Urothelium cell line (cell line): ENCODE measurements at regions not wholly inside any gene's neighbourhood (a gene's known extent, or its start where the extent isn't known, plus 50 kb on each side); places are given as distances from the start of the nearest gene placed in this dataset.
"Not testable (repeated sequence)": the region's sequence is repeated elsewhere in the genome, so short reads cannot be mapped to it uniquely, and the experiment has no call there.

Source experiments
- DNase-seq: peaks from one replicate; pipeline ENCODE4 v3.0.0; 2011; ENCODE audit warnings: low spot score, mixed read lengths
- FAIRE-seq: peaks from 2 replicates; lab custom pipeline; 2011; peaks lifted over from hg19 to GRCh38; lab: Jason Lieb, UNC

GRCh38 chr5:103901885-103902284, 339.3 kb upstream of the NUDT12 start:
- no peak for DNase-seq
- no peak for FAIRE-seq

- FAIRE-seq = no peak
- no peak for DNase-seq
These were observed 334.0 kb upstream of the NUDT12 start for GRCh38 chr5:103896593-103896992.

- FAIRE-seq (no peak), DNase-seq (no peak)
These were observed 333.1 kb upstream of the NUDT12 start for GRCh38 chr5:103895738-103896137.

GRCh38 chr5:103894882-103895281, 332.3 kb upstream of the NUDT12 start:
- DNase-seq = no peak
- no peak for FAIRE-seq

GRCh38 chr5:103891151-103891550, 328.6 kb upstream of the NUDT12 start:
- DNase-seq = peak; percentile 3
- no peak for FAIRE-seq

- FAIRE-seq = no peak
- DNase-seq = no peak
These were observed 327.7 kb upstream of the NUDT12 start for GRCh38 chr5:103890313-103890712.

DNA sequence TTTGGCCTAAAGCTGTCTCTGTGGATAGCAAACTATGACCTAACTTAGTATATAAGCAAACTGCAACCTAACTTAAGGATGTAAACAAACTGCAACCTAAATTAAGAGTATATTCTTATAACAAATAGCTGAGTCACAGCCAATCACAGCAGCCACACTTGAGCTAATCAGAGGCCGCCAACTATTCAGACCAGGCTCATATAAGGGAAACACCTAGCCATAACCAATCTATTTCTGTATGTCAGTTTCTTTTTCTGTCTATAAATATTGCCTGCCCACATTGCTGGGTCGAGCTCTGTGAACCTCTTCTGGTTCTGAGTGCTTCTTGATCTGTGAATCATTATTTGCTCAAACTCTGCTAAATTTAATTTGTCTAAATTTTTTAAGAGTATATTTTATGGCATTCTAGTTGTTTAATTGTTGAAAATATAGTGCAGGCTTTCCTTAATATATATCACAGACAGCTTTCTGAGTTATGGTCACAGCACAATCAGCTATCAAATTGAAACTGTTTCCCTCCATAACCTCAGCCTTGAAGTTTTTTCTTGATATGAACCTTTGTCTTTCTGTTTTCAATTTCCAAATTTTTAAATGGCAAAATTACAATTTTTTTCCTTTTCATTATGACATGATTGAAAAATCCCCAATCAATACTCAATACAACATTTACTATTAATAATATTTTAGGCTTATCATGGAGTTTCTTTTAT, 327.1 kb upstream of the NUDT12 start:
- FAIRE-seq = no peak
- no peak for DNase-seq

DNA sequence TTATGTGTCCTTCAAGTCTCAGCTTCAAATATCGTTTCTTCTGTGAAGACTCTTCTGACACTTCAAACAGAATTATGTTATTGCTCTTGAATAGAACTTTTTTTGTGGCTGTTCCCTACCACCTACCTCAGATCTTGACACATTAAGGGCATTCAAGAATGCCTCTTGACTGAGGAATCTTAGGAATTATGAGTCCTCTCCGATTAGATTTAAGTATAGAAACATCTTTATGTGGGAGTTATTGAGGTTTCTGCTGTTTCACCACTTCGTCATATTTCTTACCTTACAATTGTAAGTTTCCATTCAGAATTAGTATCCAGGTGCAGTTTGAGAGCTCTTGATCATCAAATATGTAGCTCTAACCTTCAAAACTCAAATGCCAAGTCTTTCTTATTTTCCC, 324.2 kb upstream of the NUDT12 start:
- FAIRE-seq = no peak
- DNase-seq = no peak

GRCh38 chr5:103883143-103883542, 320.6 kb upstream of the NUDT12 start:
- FAIRE-seq (no peak), DNase-seq (no peak)

DNA sequence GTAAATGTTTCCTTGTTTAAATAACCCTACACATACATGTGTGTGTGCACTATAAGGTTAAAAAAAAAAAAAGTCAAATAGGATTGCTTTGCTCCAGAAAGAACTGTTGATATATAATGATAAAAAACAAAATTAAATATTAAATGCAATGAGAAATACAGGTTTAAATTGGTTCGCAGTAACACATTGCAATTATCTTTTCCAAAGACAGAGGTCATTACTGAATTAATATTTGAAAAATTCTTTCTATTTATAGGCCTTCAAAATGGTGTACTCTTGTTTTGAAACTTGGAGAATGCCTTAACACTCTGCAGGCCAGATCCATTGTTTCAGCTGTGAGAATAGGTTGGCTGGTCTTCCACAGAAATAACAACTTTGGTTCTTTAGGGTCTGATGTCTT, 319.0 kb upstream of the NUDT12 start:
- DNase-seq = no peak
- FAIRE-seq = no peak

GRCh38 chr5:103867857-103868598, 305.4 kb upstream of the NUDT12 start:
- DNase-seq (no peak), FAIRE-seq (no peak)

- DNase-seq (no peak), FAIRE-seq (no peak)
These were observed 303.6 kb upstream of the NUDT12 start for GRCh38 chr5:103866169-103866568.

DNA sequence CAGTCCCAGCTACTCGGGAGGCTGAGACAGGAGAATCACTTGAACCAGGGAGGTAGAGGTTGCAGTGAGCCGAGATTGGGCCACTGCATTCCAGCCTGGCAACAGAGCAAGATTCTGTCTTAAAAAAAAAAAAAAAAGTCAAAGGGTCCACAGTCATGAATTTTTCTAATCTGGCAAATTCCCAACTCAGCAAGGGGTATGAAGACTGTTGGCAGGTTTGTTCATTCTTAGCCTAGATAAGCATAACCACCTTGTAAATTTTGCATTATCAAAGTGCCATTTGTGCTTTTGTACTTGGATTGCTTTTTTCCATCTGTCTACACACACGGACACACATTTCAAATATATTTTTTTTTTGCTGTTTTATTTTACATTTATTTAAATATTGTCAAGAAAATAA, 299.8 kb upstream of the NUDT12 start:
- no peak for DNase-seq
- no peak for FAIRE-seq

DNA sequence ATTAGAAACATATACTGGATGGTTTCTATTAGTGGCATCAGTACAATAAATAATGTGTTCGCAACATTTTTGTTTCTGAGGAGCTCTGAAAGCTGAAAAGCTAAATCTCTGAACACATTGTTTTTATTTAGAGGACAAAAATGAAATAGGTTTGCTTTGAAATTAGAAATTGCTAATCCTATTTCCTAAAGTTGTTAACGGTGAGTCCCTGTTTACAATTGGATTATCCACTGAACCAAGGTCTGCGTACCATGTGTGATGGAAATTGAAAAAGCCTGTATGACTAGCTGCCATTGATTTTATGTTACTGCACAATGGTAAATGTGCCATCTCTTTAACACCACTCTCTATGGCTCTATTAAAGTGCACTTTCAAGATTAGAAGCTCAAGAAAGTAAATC, 297.7 kb upstream of the NUDT12 start:
- DNase-seq = no peak
- no peak for FAIRE-seq

DNA sequence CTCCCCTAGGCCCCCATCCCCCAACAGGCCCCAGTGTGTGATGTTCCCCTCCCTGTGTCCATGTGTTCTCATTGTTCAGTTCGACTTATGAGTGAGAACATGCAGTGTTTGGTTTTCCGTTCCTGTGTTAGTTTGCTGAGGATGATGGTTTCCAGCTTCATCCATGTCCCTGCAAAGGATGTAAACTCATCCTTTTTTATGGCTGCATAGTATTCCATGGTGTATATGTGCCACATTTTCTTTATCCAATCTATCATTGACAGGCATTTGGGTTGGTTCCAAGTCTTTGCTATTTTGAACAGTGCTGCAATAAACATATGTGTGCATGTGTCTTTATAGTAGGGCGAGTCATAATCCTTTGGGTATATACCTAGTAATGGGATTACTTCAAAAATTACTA, 295.8 kb upstream of the NUDT12 start:
- FAIRE-seq = not testable (repeated sequence)

GRCh38 chr5:103851091-103851490, 288.5 kb upstream of the NUDT12 start:
- DNase-seq (no peak), FAIRE-seq (no peak)

More for the DNA sequence above, 295.8 kb upstream of the NUDT12 start:
- DNase-seq = not testable (repeated sequence)

GRCh38 chr5:103849934-103850333, 287.3 kb upstream of the NUDT12 start:
- DNase-seq = peak; percentile 40
- no peak for FAIRE-seq

- DNase-seq = peak; percentile 8
- no peak for FAIRE-seq
These were observed 284.5 kb upstream of the NUDT12 start for GRCh38 chr5:103847060-103847459.

GRCh38 chr5:103842936-103843335, 280.3 kb upstream of the NUDT12 start:
- DNase-seq = no peak
- FAIRE-seq = no peak

GRCh38 chr5:103840600-103840999, 278.0 kb upstream of the NUDT12 start:
- FAIRE-seq = no peak

GRCh38 chr5:103834216-103834615, 271.6 kb upstream of the NUDT12 start:
- FAIRE-seq (no peak), DNase-seq (no peak)

More at GRCh38 chr5:103840600-103840999, 278.0 kb upstream of the NUDT12 start:
- DNase-seq = no peak

GRCh38 chr5:103829585-103829984, 267.0 kb upstream of the NUDT12 start:
- DNase-seq (no peak), FAIRE-seq (no peak)
